GM12891 (cell line): ENCODE measurements at regions not wholly inside any gene's neighbourhood (a gene's known extent, or its start where the extent isn't known, plus 50 kb on each side); places are given as distances from the start of the nearest gene placed in this dataset.

Source experiments
- PAX5 ChIP-seq: IDR thresholded peaks from 2 replicates; pipeline ENCODE4 v1.6.1; 2011; ENCODE audit warnings: low read length, moderate library complexity, mild to moderate bottlenecking; ENCODE audit not compliant: insufficient read depth, severe bottlenecking
- POLR2A ChIP-seq: IDR thresholded peaks from 2 replicates; pipeline ENCODE4 v1.6.1; 2011; ENCODE audit warnings: low read depth, low read length, control low read depth
- POLR2AphosphoS5 ChIP-seq: IDR thresholded peaks from 2 replicates; pipeline ENCODE4 v1.6.1; 2011; ENCODE audit warnings: low read depth, low read length, control low read depth
- POU2F2 ChIP-seq: IDR thresholded peaks from 2 replicates; pipeline ENCODE4 v1.6.1; 2011; ENCODE audit warnings: low read depth, mild to moderate bottlenecking, control low read depth, low read length, moderate library complexity
- SPI1 ChIP-seq: IDR thresholded peaks from 2 replicates; pipeline ENCODE4 v1.6.1; 2011; ENCODE audit warnings: low read depth, low read length, control low read depth
- TAF1 ChIP-seq: IDR thresholded peaks from 2 replicates; pipeline ENCODE4 v1.6.1; 2011; ENCODE audit warnings: low read depth, low read length, control low read depth

- no peak for TF ChIP-seq POLR2A
- no peak for TF ChIP-seq SPI1
- TF ChIP-seq TAF1: no peak
- no peak for TF ChIP-seq POLR2AphosphoS5
- no peak for TF ChIP-seq POU2F2
- TF ChIP-seq PAX5: no peak
These were observed 211.2 kb downstream of the NUAK1 start for GRCh38 chr12:105927564-105927963.
